ENCODE measurements at regions not wholly inside any gene's neighbourhood (a gene's known extent, or its start where the extent isn't known, plus 50 kb on each side); places are given as distances from the start of the nearest gene placed in this dataset.

DNA sequence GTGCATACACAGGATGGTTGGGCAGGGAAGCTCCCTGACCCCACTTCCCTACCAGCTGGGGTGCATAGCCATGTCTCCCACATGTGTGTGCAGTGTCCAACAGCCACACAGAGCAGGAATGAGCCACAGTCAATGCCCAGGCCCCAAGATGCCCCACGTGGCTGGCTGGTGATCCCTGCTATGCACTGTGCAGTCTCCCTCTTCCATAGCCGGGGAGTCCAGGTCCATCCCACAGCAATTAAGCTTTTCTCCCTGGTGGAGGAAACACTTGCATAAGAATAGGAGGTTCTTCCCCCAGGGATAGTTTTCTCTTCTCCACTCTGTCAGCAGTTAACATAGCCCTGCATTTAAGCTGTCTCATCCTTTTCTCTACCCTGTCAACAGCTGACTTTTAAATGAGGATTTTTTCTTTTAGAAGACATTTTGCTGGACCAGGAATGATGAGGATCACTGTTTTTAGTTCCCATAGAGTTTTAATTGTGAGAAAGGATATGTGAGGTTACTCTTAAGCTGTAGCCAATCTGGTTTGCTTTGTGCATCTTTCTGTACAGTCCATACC is 396.5 kb upstream of the VWC2 start:
- DNase-seq (ENCODE audit: low spot score) = no peak

DNA sequence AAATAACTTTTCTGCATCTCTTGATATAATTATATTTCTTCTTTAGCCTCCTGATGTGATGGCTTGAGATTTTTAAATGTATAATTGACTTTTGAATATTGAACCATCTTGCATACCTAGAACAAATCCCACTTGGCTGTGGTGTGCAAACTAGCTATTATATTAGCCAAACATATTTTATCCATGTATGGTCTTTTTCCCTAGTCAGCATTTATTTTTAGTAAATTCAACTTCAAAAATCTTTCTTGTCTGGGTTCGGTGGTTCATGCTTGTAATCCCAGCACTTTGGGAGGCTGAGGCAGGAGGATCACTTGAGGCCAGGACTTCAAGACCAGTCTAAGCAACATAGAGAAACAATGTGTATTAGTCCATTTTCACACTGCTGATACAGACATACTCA is 386.6 kb upstream of the VWC2 start:
- no peak for DNase-seq (ENCODE audit: low spot score)

DNA sequence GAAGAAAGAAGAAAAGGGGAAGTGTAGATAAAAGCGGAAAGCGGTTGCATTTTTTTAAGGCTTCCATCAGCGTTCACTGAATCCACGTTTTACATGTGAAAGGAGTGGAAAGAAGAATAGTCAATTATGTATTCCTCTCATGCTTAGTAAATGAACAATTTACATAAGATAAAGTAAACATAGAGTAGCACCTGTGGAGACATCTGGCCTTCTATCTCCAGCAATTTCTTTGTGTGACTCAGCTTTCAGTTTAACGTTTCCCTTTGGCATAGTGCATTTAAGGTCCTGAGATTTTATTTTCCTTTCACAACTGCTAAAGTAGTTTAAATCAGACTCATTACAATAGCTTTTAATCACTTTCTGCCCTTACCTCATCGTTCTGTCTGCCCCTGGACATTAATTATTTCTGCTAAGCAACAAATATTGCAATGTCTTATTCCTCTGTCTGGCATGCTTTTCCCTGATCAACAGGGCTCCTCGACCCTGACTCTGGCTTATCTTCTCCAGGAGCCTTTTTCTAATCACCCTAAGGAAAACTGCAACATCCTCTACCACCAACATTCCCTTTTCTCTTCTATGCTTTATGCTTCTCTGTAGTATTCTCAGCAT is 383.5 kb upstream of the VWC2 start:
- no peak for DNase-seq (ENCODE audit: low spot score)

DNA sequence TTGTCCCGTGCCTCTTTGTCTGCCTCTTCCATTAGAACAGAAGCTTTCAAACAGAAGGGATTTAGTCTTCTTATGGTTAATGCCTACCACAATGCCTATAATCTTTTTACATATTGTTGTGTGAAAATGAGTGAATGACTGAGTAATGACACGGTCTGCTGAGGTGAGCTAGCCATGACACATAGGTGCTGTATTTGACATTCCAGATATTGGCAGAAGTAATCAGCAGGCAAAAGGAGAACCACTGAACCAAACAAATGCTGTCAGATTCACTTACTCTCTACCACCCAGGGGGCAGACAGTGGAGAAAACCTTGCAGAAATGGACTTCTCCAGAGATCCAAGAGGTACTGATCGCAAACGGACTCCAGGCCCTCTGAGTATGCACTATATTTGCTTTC is 377.2 kb upstream of the VWC2 start:
- no peak for DNase-seq (ENCODE audit: low spot score)

DNA sequence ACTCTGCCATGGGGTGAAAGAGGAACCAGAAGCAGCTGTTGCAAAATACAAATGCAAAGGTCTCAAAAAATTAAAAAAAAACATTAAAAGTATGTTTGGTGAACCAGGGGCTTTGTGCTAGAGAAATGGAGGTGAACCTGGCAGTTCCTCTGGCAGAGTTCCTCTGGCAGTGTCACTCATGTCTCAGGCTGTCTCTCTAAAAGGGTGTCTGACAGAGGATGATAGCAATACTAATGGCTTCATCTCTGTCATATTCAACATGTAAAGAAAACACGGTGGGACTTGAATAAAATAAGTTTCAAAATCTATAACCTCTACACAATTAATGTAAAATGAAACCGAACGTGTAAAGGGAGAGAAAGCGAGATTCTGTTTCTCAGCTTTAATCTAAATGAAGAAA is 375.7 kb upstream of the VWC2 start:
- DNase-seq (ENCODE audit: low spot score) = no peak

DNA sequence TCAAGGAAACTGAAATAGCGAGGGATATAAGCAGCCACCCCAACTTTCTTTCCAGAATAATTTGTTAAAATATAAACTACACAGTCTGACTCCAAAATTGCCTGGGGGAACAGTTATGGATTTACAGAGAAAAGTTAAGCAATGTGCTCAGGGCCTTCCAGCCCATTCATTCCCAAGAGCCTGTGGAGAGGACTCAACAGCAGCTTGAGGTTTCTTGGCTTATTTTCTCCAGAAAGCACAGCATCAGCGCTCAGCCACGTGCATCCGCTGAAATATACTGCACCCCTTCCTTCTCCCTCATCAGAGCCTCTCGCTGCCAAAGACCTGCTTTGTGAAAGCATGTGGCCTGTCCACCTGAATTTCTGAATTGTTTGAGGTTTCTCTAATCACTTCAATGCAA is 375.2 kb upstream of the VWC2 start:
- no peak for DNase-seq (ENCODE audit: low spot score)

DNA sequence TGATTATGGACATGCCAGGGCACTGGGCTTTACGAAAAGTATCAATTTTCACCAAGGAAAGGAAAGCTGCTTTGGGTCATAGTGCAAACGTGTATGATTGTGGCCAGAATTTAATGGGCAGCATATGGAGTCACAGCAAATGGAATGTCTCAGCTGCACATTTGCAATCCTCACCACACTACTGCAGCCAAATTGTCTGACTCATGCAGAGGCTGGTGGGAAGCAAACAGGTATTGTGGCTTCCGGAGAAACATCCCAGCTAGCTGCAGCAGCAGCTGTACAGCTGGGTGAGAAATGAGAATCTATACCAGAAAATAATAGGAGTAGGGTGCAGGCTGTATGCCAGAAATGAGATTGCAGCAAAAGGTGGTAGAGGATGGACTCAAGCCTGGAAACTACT is 374.7 kb upstream of the VWC2 start:
- DNase-seq (ENCODE audit: low spot score) = no peak

DNA sequence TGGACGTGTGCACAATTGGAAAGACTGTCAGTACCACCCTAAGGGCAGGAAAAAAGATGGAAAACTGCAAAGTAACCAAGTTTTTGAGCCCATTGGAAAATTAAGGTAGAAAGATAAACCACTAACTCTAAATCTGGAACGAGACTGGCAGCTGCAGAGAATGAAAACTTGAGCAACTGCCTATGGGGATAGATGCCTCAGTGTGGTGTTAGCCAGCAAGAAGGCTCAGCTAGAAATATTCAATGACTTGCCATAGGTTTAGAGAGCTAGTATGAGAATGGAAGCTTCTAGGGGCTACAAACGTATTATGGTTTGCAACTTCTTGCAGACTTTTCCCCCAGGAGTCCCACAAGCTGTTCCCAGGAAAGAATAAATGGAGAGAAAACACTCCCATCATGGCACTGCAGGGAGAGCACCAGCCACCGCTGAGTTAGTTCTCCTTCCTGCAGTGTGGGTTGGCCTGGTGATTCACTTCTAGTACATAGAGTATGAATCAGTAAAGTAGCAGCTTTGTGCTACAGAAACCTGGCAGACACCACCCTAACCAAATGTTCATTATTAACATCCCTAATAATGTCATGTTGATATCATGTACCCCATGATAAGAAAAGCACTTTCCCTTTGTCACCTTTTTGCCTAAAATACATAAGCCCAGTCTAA is 372.4 kb upstream of the VWC2 start:
- DNase-seq (ENCODE audit: low spot score) = no peak

DNA sequence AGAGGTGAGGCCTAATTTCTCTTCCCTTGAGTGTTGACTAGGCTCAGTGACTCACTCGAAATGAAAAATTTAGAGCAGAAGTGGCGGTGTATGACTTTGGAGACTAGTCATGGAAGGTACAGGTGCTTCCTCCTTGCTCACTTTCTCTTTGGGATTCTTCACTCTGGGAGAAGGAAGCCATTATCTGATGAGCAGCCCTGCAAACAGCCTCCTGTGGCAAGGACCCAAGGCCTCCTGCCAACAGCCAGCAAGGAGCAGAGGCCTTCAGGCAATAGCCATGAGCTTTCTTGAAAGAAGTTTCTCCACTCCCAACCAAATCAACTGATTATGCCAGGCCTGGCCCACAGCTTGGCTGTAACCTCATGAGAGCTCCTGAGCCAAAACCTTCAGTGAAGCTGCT is 369.6 kb upstream of the VWC2 start:
- no peak for DNase-seq (ENCODE audit: low spot score)

DNA sequence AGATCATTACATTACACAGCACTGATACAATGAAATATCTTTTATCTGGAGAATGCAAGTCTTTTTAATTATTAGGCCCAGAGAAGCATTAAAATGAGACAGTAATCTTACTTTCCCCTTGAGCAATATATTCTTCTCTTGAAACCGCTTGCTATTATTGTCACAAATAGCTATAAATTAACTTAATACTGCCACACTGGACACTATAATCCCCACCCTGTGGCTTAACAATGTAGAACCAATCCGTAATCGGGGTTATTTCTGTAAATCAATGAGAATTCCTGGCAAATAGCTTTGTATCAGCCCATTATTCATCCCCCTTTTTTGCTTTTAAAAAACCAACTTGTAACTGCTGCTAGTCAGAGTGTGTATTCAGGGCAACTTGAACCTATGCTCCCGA is 366.2 kb upstream of the VWC2 start:
- DNase-seq (ENCODE audit: low spot score) = no peak

DNA sequence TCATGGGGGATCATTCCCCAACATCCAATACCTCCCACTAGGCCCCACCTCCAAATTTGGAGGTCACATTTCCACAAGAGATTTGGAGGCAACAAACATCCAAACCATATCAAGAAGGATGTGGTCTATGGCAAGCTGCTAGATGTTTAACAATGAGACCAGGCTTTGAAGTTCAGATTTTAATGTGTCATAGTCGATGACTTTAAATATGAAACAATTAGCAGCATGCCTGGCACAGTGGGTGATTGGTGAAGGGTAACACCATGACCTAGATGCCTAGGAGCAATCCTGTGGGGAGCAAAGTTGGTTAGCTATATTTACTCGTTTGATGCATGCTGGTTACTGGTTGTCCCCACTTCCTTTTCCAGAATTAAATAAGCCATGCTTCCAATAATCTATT is 356.4 kb upstream of the VWC2 start:
- DNase-seq (ENCODE audit: low spot score) = no peak

DNA sequence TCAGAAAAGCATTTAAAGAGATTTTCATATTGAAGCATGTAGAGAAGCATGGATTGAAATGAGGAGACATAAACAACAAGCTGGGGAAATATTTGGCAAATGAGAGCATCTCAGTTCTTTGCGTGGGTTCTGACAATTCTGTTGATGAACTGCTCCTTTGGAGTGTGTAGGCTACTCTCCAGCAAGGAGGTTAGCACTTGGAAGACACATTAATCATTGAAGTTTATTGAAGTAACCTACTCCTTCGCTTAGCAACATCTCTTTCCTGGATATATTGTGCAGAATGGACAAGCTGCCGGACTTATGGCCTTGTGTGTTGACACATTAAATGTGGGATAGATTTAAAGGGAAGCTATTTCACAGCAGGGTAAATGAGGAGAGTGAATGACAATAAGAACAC is 354.5 kb upstream of the VWC2 start:
- no peak for DNase-seq (ENCODE audit: low spot score)

DNA sequence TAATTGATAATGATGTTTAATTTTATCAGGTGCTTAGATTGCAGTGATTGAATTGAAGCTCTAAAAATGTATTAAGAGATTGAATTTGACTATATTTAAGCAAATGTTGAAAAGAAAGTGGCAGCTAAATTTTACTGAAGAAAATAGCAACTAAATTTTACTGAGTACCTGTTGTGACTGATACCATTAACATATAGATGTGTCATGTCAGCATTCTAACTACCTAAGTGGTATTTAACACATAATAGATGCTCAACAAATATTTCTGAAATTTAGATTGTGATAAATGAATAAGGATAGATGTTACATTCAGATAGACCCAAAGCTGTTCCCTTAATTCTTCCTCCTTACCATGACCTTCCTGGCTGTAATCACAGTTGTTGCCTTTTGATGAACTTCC is 350.9 kb upstream of the VWC2 start:
- DNase-seq (ENCODE audit: low spot score) = no peak

DNA sequence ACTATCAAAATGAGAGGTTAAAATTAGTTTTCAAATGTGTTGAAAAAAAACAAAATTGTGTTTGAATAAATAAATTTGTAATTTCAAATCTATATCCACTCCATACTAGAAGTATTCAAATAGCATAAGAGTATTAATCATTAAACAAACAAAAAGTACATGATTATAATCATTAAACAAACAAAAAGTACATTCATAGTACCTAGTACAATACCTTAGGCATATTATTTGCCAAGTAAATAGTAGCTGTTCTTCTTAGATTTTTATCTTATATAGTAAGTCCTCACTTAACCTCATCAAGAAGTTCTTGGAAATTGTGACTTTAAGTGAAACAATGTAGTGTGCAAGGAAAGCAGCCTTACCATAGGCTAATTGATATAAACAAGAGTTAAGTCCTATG is 349.3 kb upstream of the VWC2 start:
- no peak for DNase-seq (ENCODE audit: low spot score)

DNA sequence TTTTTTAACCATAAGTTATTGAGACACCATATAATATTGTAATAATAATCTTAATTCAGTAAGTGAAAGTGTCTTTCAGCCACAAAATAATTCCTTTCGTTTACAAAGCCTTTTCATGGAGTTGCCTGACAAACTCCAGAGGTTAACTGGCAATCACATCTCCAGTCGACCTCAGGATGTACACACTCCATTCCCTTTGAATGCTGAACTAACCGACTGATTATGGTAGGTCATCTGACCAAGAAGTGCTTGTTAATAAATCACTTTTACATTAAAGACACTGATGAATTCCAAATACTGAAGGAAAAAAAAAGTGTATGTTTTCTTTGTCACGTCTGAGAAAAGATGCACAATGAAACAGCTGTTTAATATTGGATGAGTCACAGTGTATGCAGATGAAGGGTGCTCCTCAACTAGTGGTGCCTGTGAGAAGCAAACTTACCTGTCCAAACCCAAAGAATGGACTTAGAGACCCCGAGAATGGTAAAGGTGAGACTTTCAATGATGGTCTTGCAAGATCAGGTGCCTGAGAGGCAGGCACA is 348.1 kb upstream of the VWC2 start:
- DNase-seq (ENCODE audit: low spot score) = no peak

DNA sequence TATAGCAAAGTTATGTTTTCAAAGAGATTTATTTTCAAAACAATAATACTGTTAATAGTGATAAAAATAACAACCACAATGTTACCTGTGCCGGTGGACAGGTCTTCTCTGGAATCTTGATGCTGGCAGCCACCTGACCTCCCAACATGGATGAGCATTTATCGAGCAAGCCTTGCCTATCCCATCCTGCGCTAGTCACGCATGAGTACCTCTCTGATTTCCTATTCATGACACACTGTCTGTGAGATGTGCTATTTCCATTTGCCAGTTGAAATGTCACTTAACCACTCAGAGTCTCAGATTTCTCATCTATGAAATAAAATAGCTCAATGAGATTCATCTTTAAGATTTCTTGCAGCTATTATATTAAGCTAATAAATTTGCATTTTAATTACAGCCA is 341.2 kb upstream of the VWC2 start:
- no peak for DNase-seq (ENCODE audit: low spot score)

DNA sequence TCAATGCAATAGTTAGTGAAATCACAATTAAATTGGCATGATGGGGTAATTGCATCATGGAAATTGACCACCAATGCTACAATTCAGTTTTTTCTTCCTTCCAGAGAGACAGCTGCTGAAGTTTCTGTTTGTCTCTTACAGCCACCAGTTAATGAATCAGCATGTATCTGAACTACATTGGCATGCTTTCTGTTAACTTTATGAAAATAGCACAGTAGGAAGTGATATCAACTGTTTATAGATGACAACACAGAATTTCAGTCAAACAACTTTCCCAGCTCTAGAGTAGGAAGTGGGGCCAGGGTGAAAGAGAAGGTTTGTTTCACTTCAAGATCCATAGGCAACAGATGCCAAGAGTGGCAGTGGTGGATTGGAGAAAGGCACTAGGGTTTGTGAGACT is 339.6 kb upstream of the VWC2 start:
- no peak for DNase-seq (ENCODE audit: low spot score)

DNA sequence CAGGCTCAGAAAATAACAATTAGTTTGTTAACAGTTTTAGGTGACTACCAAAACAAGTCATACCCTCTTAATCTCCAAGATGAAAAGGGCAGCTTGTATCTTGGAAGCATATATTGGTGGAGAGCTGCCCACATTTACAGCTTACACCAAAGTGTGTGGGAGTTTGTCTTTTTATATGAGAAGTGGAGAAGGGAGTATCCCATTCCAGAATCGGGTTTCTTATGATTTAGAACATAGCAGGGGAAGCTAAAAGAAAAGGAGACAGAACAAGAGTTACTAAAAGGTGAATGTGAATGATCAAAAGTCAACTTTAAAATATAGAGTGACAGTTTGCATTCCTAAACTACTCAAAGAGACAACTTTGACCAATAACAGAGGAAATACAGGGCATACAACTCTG is 338.6 kb upstream of the VWC2 start:
- no peak for DNase-seq (ENCODE audit: low spot score)

DNA sequence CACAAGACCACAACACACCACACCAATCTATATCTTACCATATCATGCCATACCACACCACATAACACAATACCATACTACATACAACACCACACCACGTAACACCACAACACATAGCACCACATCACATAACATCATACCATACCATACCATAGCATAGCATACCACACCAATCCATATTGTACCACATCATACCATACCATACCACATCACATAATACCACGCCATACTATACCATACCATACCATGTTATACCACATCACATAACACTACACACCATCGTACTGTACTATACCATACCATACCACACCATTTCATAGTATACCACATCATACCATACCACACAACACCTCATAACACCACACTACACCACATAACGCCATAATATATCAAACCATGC is 335.2 kb upstream of the VWC2 start:
- DNase-seq (ENCODE audit: low spot score) = no peak

DNA sequence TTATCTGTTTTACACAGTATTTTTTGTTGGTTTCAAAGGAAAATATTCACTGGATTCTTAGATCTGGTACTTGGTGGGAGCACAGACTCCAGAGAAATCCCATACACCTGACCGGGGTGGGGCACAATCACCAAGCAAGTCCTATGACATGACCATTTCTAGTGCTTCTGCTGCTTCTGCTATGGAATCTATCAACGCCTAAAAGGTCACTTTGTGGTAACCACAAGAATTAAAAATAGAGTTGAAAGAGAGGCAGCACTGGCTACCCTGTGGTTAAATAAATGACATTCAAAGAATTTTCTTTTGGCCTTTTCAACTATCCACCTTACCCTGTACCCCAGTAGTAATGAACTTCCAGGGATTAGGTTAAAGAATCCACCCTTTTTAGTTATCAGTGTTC is 329.9 kb upstream of the VWC2 start:
- no peak for DNase-seq (ENCODE audit: low spot score)

DNA sequence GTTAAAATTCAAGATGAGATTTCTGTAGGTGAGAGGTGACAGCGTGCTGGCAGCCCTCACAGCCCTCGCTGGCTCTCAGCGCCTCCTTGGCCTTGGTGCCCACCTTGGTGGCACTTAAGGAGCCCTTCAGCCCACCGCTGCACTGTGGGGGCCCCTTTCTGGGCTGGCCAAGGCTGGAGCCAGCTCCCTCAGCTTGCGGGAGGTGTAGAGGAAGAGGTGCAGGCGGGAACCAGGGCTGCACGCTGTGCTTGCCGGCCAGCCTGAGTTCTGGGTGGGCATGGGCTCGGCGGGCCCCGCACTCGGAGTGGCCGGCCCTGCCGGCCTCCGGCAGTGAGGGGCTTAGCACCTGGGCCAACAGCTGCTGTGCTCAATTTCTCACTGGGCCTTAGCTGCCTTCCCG is 320.0 kb upstream of the VWC2 start:
- no peak for DNase-seq (ENCODE audit: low spot score)

DNA sequence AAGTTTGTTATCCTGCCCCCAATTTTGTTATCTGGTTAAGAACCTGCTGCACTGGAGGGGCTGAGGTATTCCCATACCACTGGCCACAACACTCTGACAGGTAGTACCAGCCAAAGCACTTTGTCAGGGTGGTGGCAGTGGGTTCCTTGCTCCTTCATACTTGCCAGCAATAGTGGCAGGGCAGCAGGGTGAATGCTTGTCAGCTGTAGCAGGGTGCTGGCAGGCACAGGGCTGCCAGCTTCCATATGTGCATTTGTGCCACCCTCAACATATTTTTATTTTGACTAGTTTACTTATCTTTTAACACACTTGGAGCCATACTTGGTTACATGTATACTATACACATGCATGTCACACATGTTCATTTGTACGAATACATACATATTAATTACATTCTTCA is 294.0 kb upstream of the VWC2 start:
- DNase-seq (ENCODE audit: low spot score) = no peak

DNA sequence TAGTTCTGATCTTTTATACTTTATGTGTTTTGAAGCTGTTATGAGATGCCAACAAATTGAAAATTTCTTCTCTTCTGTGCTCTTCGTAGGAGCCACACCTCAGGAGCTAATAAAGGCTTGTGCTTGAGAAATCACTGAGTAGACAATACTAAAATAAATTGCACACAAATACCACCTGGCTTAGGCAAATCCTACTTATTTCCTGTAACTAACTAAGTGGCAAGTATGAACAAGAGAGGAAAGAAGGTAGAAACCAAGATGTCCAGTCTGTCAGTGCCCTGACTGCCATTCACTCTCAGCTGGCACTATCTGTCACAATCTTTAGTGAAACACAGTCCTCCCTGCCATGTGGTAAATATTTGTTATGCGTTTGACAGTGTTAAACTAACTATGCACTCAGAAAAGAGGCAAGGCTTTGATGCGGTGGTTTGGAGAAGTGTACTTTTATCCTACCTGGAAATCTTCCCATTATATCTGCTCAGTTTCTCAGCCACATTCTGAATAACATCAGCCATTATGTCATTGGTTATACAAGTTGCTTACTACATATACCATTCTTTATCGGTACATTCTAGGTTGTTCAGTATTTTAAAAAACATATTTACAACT is 293.4 kb upstream of the VWC2 start:
- DNase-seq (ENCODE audit: low spot score) = no peak

DNA sequence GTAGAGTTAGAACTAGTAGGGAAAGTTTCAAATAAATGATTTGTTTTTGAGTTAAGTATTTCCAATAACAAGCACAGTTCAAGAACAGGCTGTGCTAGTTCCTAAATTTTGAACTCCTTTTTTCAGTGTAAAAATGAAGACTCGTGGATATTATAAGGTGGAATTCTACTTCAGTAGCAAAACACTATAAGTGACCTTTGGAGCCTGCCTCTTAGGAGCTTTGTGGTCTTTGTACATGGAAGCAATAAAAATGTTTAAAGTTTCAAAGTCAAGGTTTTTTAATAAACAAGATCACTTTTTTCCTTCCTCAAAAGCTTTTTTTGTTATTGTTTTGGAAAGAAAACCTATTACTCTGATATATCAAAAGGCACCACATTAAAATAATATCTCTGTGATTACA is 292.4 kb upstream of the VWC2 start:
- DNase-seq (ENCODE audit: low spot score) = no peak
